Panc1 (cell line): ENCODE measurements at regions not wholly inside any gene's neighbourhood (a gene's known extent, or its start where the extent isn't known, plus 50 kb on each side); places are given as distances from the start of the nearest gene placed in this dataset.
A peak's percentile ranks its signal among the peaks of the same experiment; 100 is the strongest.

ENCODE experiments used
- ATAC-seq: fragments of 200-7000 bp; cut with Tn5 transposase; 2 replicates; pipeline ENCODE4 v1.9.1; 2020; ENCODE audit warnings: mild to moderate bottlenecking, moderate library complexity
- BruUV-seq: library from RNA; stranded (reverse); fragments of 400-500 nt; replicated peaks from 2 replicates; lab custom pipeline; 2021; lab: Mats Ljungman, UMichigan
- CTCF ChIA-PET: fragments of 300-600 bp; sonication (Branson Sonifier 250); formaldehyde crosslinking; loops from one replicate; lab custom pipeline; 2022; ENCODE audit warnings: antibody characterized with exemption; lab: Charles Lee
- POLR2A ChIA-PET: fragments of 300-600 bp; sonication (Branson Sonifier 250); formaldehyde crosslinking; loops from one replicate; lab custom pipeline; 2022; ENCODE audit warnings: antibody characterized with exemption; lab: Charles Lee
- DNase-seq: peaks from one replicate; pipeline ENCODE4 v3.0.0-alpha.2; 2010; ENCODE audit warnings: low read depth, low spot score
- H3K27ac ChIP-seq: 2 replicates; pipeline ENCODE4 v1.5.1; 2011; ENCODE audit warnings: mild to moderate bottlenecking, low read length, inconsistent platforms
- H3K27me3 ChIP-seq: fragments of 200-500 bp; sonication (Bioruptor generic); 2 replicates; pipeline ENCODE4 v1.6.0; 2014; ENCODE audit warnings: low read length, inconsistent platforms; ENCODE audit not compliant: control insufficient read depth, insufficient read depth
- H3K36me3 ChIP-seq: fragments of 200-500 bp; sonication (Bioruptor generic); 2 replicates; pipeline ENCODE4 v1.5.1; 2014; ENCODE audit warnings: inconsistent platforms, mild to moderate bottlenecking, low read length, moderate library complexity; ENCODE audit not compliant: control insufficient read depth, insufficient read depth
- H3K4me1 ChIP-seq: 2 replicates; pipeline ENCODE4 v1.5.1; 2011; ENCODE audit warnings: inconsistent platforms, mild to moderate bottlenecking, low read length, moderate library complexity; ENCODE audit not compliant: control insufficient read depth, insufficient read depth
- H3K4me3 ChIP-seq, 2 experiments: 2 replicates each; pipeline ENCODE4 v1.5.1; 2011 to 2012; ENCODE audit warnings: low read depth in 2 of 2, low read length in 2 of 2, mild to moderate bottlenecking in 2 of 2, inconsistent platforms in 1 of 2, moderate library complexity in 1 of 2
- H3K9me3 ChIP-seq: fragments of 200-500 bp; sonication (Bioruptor generic); 2 replicates; pipeline ENCODE4 v1.5.1; 2014; ENCODE audit warnings: low read depth, mild to moderate bottlenecking, inconsistent platforms, low read length, moderate library complexity; ENCODE audit not compliant: control insufficient read depth, insufficient read depth
- POLR2AphosphoS5 ChIP-seq: IDR thresholded peaks from 2 replicates; pipeline ENCODE4 v1.6.1; 2012; ENCODE audit warnings: mild to moderate bottlenecking, low read depth, low read length, moderate library complexity
- SIN3A ChIP-seq: IDR thresholded peaks from 2 replicates; pipeline ENCODE4 v1.6.1; 2012; ENCODE audit warnings: low read depth, mild to moderate bottlenecking, low read length, moderate library complexity, borderline replicate concordance; ENCODE audit not compliant: insufficient read depth
- TCF7L2 ChIP-seq: IDR thresholded peaks from 2 replicates; pipeline ENCODE4 v1.6.1; 2011; ENCODE audit warnings: mild to moderate bottlenecking, low read depth, low read length, inconsistent platforms
- in situ Hi-C: cut with HindIII; loops from 2 replicates; pipeline ENCODE4 v1.10.0; 2016; ENCODE audit warnings: low sequenced_read_pairs, low pct_unique_long_range_greater_than_20kb
- intact Hi-C: fragments of 100-400 bp; cut with micrococcal nuclease; formaldehyde crosslinking; loops from one replicate; pipeline ENCODE4 v1.10.0; 2022; ENCODE audit not compliant: unreplicated experiment
- TF ChIP-seq, protein P1 (sequence below): fragments of 450-650 bp; IDR thresholded peaks from 2 replicates; pipeline ENCODE4 v1.5.1; 2017; ENCODE audit warnings: mild to moderate bottlenecking
- TF ChIP-seq, protein P2 (sequence below), 2 experiments: IDR thresholded peaks; 2 replicates each; pipeline ENCODE4 v1.6.1; 2011 to 2012; ENCODE audit warnings: low read depth in 2 of 2, control low read depth in 1 of 2, low read length in 1 of 2, mild to moderate bottlenecking in 1 of 2, moderate library complexity in 1 of 2; ENCODE audit not compliant: insufficient read depth in 1 of 2

DNA sequence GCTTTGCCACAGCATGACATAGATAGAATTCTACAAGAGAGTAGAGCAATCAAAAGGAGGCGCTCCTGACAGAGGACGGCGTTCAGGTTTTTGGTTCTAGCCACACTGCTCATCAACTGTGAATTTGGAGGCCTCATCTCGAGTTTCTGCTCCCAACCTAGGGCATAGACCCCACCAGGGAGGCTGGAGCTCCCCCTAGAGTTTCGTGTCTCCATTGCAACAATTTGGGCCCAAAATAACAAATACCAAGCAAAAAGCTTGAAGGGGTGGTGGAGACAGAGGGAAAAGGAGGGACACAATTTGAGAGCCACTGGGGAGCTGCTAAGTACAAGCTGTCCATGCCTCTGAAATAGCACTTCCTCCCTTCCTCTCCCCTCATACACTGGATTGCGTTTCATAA lies 297.0 kb downstream of the GPATCH2 start:
- TF ChIP-seq POLR2AphosphoS5 = no peak
- TF ChIP-seq, protein P1, sequence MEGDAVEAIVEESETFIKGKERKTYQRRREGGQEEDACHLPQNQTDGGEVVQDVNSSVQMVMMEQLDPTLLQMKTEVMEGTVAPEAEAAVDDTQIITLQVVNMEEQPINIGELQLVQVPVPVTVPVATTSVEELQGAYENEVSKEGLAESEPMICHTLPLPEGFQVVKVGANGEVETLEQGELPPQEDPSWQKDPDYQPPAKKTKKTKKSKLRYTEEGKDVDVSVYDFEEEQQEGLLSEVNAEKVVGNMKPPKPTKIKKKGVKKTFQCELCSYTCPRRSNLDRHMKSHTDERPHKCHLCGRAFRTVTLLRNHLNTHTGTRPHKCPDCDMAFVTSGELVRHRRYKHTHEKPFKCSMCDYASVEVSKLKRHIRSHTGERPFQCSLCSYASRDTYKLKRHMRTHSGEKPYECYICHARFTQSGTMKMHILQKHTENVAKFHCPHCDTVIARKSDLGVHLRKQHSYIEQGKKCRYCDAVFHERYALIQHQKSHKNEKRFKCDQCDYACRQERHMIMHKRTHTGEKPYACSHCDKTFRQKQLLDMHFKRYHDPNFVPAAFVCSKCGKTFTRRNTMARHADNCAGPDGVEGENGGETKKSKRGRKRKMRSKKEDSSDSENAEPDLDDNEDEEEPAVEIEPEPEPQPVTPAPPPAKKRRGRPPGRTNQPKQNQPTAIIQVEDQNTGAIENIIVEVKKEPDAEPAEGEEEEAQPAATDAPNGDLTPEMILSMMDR = peak; percentile 60
- Histone ChIP-seq H3K36me3 (no peaks in the 10 kb centered on the region), H3K27me3 (no peaks in the 10 kb centered on the region), H3K27ac (no peak overlapping the region), H3K4me1 (no peaks in the 10 kb centered on the region), H3K9me3 (no peaks in the 10 kb centered on the region), H3K4me3 (no peak overlapping the region)
- BruUV-seq = no TSS peak
- intact Hi-C loops (no loop called here), in situ Hi-C loops (no loop called here)
- DNase-seq (peak; percentile 7), ATAC-seq (no peak)
- CTCF ChIA-PET = no interaction called here
- POLR2A ChIA-PET = no interaction called here

DNA sequence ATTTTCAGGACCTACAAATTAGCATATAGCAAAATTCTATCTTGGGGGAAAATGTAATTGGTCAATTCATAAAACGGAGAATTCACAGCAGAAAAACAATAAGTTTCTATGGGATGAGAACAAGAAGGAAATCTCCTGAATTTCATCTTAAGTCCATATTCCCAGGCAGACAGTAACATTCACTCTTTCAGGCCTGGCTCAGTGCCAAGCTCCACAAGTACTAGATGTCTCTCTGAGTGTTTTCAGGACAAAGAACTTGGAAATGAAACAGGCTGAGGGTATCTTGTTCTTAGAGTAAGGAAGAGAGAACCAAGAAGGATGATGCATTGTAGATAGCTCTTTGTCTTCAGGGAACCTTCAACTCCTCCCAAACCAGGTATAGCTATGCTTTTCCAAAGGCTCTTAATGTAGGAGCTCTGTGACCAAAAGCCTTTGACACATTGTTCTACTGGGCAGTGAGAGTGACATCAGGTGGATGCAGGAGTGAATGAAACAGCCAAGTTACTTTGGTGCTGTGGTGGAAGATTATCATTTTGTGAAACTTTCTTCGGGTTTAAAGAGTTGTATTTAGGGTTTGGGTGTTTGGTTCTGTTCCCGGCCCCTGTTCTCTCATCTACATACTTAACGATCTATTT lies 298.3 kb downstream of the GPATCH2 start:
- DNase-seq (no peak), ATAC-seq (no peak)
- TF ChIP-seq, protein P1 = no peak
- TF ChIP-seq, protein P2, sequence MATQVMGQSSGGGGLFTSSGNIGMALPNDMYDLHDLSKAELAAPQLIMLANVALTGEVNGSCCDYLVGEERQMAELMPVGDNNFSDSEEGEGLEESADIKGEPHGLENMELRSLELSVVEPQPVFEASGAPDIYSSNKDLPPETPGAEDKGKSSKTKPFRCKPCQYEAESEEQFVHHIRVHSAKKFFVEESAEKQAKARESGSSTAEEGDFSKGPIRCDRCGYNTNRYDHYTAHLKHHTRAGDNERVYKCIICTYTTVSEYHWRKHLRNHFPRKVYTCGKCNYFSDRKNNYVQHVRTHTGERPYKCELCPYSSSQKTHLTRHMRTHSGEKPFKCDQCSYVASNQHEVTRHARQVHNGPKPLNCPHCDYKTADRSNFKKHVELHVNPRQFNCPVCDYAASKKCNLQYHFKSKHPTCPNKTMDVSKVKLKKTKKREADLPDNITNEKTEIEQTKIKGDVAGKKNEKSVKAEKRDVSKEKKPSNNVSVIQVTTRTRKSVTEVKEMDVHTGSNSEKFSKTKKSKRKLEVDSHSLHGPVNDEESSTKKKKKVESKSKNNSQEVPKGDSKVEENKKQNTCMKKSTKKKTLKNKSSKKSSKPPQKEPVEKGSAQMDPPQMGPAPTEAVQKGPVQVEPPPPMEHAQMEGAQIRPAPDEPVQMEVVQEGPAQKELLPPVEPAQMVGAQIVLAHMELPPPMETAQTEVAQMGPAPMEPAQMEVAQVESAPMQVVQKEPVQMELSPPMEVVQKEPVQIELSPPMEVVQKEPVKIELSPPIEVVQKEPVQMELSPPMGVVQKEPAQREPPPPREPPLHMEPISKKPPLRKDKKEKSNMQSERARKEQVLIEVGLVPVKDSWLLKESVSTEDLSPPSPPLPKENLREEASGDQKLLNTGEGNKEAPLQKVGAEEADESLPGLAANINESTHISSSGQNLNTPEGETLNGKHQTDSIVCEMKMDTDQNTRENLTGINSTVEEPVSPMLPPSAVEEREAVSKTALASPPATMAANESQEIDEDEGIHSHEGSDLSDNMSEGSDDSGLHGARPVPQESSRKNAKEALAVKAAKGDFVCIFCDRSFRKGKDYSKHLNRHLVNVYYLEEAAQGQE (IDR thresholded peaks at IDR 0.05; ENCODE audit: insufficient read depth in 1 of 2, low read depth in 2 of 2, low read length in 1 of 2) = no peak
- TF ChIP-seq TCF7L2 (no peak), SIN3A (no peak), POLR2AphosphoS5 (no peak)
- intact Hi-C loops = no loop called here
- ChIA-PET POLR2A (no interaction called here), CTCF (no interaction called here)
- BruUV-seq = no TSS peak
- Histone ChIP-seq H3K9me3 (no peaks in the 10 kb centered on the region), H3K4me3 (no peak overlapping the region), H3K36me3 (no peaks in the 10 kb centered on the region), H3K27me3 (no peaks in the 10 kb centered on the region), H3K4me1 (no peaks in the 10 kb centered on the region), H3K27ac (no peak overlapping the region)
- in situ Hi-C loops = no loop called here
